Cerebellar cortex (tissue), 1 donor: ENCODE measurements at regions not wholly inside any gene's neighbourhood (a gene's known extent, or its start where the extent isn't known, plus 50 kb on each side); places are given as distances from the start of the nearest gene placed in this dataset.

Source experiments
- DNase-seq: peaks from one replicate; pipeline ENCODE4 v3.0.0-alpha.2; 2015; ENCODE audit warnings: low spot score

GRCh38 chr20:48358176-48359054 is 469.4 kb downstream of the PREX1 start:
- no peak for DNase-seq

GRCh38 chr20:48357714-48358113 is 470.1 kb downstream of the PREX1 start:
- no peak for DNase-seq

GRCh38 chr20:48354903-48355302 is 472.9 kb downstream of the PREX1 start:
- DNase-seq = no peak

- DNase-seq = no peak
Observed at GRCh38 chr20:48354320-48354876, 473.4 kb downstream of the PREX1 start.

GRCh38 chr20:48352628-48353027 is 475.2 kb downstream of the PREX1 start:
- DNase-seq = no peak

GRCh38 chr20:48352042-48352441 is 475.8 kb downstream of the PREX1 start:
- no peak for DNase-seq

GRCh38 chr20:48350313-48350988 is 477.3 kb downstream of the PREX1 start:
- DNase-seq = no peak

GRCh38 chr20:48349656-48350055 is 478.1 kb downstream of the PREX1 start:
- peak; percentile 21 for DNase-seq

GRCh38 chr20:48348022-48348421 is 479.8 kb downstream of the PREX1 start:
- no peak for DNase-seq

- DNase-seq = no peak
Observed at GRCh38 chr20:48342822-48343513, 484.8 kb downstream of the PREX1 start.

GRCh38 chr20:48340883-48341281 is 486.9 kb downstream of the PREX1 start:
- DNase-seq = no peak

- no peak for DNase-seq
Observed at GRCh38 chr20:48339986-48340882, 487.6 kb downstream of the PREX1 start.

GRCh38 chr20:48339190-48339985 is 488.4 kb downstream of the PREX1 start:
- DNase-seq = peak; percentile 52

GRCh38 chr20:48338717-48339116 is 489.1 kb downstream of the PREX1 start:
- DNase-seq = no peak

- DNase-seq = no peak
Observed at GRCh38 chr20:48336597-48336996, 491.2 kb downstream of the PREX1 start.

GRCh38 chr20:48335308-48336050 is 492.3 kb downstream of the PREX1 start:
- no peak for DNase-seq

- no peak for DNase-seq
Observed at GRCh38 chr20:48333707-48334106, 494.1 kb downstream of the PREX1 start.

GRCh38 chr20:48332555-48332954 is 495.2 kb downstream of the PREX1 start:
- no peak for DNase-seq

- no peak for DNase-seq
Observed at GRCh38 chr20:48331518-48332286, 496.1 kb downstream of the PREX1 start.
